Umbilical cord (tissue), 1 donor: ENCODE measurements at regions not wholly inside any gene's neighbourhood (a gene's known extent, or its start where the extent isn't known, plus 50 kb on each side); places are given as distances from the start of the nearest gene placed in this dataset.

Experiments used
- DNase-seq: peaks from one replicate; pipeline ENCODE4 v3.0.0-alpha.2; 2015; ENCODE audit warnings: low spot score

DNA sequence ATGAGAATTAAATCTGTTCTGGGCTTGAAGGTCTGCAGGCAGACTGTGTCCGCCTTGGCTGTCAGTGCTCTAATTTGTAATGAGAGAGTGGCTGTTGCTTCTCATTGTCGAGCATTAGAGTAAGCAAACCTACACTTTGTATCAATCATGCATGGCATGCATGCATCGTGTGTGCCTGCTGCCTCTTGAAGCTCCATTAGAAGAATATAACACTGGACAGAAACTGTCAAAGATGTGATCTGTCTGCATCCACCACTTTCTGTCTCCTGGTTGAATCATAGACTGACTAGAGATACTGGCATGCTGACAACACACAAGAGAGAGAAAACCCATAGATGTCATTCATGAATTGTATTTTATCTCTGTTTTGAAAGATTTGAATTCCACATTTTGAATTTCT, 275.0 kb upstream of the NXPH2 start:
- no peak for DNase-seq

DNA sequence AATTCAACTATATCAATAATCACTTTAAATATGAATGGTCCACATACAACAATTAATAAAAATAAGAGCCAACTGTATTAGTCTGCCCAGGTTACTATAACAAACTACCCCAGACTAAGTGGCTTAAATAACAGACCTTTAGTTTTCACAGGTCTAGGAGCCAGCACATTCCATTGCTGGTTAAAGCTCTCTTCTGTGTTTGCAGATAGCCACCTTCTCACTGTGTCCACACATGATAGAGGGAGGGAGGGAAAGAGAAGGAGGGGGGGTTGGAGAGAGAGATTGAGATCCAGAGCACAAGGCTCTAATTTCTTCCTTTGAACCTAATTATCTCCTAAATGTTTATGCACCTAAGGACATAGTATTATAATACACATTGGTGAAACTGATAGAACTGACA, 267.8 kb upstream of the NXPH2 start:
- DNase-seq: no peak

DNA sequence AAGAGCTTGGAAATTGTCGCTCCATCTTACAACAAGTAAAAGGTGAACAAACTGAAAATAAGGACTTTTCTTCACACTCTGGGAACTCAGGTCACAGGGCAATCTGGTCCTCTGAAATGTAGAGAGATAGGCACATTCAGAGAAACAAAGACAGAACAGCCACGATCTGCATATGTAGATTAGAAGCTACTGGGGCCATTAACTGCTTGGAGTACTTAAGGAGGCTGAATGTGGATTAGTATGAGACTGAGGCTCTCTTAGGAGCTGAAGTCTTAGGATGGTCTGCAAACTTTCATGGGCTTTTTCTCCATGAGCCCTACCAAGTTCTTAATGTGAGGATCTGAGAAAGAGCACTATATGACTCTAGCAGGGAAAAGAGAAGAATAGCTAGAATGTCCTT, 265.3 kb upstream of the NXPH2 start:
- no peak for DNase-seq

DNA sequence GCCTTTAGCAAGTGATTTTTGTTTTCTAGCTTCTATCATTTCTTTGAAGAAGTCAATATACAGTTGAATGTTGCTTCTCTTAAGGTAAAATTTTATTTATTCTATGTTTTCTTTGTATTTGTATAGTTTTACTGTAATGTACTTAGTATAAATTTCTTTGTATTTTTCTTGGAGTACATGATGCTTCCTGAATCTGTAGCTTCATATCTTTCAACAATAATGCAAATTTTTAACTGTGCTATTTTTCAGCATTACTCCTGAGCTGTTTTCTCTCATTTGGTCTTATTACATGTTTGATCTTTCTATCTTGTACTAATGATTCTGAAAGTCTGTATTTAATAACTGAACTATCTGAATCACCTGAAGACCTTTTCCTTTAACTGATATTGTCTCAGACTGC, 253.9 kb upstream of the NXPH2 start:
- DNase-seq: no peak

DNA sequence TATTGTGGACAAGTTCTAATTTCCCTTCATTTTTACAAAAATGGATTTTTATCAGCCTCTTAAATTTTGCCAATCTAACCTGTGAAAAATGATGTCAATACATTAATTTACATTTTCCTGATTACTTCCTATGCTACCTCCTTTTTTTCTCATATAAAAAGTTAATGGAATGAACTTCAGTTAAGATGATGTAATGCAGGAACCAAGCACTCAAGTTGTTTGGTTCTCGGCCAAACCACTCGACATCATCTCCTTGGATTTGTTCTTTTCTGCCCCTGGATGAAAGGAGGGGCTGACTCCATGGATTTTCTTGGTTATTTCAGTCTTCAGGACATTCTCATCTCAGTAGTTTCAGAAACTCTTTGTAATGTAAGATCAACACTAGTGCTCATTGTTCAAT, 253.1 kb upstream of the NXPH2 start:
- peak; percentile 2 for DNase-seq

DNA sequence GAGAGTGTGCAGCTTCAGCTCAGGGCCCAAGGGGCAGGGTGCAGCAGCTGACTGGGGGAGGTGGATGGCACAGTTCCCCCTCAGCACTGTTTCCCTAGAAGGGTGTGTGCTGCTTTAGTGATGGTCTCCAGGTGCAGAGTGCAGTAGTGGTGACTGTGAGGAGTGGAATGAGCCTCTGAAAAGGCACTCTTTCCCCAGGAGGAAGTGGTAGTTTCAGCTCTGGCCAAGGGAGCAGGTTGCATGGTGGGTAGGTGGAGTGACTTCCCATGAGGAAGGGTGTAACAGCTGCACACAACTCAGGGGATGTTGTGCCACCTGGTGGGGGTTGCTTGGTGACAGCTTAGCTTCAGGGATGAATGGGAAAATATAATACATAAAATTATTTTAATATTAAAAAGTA, 251.5 kb upstream of the NXPH2 start:
- DNase-seq: no peak

DNA sequence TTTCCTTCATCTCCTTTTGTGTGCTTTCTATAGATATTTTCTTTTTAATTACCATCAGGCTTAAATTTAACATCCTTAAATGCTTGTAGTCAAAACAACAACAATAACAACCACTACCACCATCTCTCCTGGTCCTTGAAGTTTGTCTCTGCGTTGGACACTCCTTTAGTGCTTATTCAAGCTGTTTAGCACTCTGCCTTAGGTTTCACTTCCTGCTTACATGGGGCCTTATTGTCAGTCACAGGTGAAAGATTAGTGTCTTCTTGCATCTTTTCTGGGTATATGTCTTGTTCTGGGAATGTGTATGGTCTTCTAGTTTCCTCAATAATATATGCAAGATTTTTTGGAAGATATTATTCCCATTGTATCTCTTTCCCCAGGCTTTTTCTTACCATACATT, 240.1 kb upstream of the NXPH2 start:
- no peak for DNase-seq

DNA sequence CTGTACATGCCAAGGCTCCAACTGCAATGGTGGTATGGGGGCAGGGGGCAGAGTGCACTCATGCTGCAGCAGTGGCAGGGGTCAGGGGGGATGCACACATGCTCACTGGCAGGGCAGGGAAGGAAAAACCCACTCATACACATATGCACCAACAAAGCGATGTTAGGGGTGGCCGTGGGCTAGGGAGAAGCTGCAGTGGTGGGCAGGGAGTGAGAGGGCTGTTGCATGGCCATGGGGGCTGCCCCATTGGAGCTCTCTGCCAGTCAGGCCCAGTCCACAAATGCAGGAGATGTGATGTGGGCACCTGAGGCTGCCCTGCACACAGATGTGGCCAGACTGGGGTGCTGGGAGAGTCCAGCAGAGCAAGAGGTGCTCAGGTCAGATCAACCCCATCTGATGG, 238.1 kb upstream of the NXPH2 start:
- no peak for DNase-seq

DNA sequence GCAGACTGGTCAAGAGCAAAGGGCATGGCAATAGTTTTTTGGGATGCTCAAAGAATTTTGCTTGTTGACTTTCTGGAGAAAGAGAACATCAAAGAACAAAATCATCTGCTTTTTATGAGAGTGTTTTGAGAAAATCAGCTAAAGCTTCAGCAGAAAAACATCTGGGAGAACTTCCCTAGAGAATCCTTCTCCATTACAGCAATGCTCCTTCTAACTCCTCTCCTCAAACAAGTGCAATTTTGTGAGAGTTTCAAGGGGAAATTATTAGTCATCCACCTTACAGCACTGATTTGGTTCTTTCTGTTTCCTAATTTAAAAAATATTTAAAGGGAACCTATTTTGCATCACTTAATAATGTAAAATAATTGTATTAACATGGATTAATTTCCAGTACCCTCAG, 226.9 kb upstream of the NXPH2 start:
- no peak for DNase-seq

DNA sequence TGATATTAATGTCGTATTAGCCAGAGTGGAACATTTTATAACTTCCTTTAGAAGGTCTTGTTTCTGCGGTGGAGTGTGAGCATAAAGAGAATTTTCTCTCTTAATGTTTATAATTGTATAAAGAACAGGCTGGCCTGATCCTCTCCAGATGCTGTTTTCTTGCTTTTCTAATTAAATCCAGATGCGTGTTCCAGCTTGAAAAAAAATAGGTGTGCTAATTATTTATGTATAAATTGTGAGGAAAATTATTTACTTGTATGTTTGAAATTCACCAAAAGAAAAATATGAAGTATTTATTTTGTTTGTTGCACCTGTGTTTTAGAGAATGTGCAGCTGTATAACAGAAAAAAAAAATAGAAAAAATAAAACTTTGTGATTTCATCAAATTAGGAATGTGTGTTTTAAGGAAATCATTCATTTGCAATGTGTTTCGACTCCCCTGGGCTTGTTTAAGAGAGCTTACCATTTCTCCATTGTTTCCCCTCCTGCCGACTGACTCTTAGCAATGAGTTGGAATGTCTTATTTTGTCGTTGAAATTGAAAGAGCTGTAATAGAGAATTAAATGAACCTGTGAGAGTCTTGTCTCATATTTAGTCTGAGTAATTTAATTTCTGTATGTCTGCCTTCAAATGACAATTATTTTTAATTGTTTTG, 220.1 kb upstream of the NXPH2 start:
- DNase-seq: no peak

DNA sequence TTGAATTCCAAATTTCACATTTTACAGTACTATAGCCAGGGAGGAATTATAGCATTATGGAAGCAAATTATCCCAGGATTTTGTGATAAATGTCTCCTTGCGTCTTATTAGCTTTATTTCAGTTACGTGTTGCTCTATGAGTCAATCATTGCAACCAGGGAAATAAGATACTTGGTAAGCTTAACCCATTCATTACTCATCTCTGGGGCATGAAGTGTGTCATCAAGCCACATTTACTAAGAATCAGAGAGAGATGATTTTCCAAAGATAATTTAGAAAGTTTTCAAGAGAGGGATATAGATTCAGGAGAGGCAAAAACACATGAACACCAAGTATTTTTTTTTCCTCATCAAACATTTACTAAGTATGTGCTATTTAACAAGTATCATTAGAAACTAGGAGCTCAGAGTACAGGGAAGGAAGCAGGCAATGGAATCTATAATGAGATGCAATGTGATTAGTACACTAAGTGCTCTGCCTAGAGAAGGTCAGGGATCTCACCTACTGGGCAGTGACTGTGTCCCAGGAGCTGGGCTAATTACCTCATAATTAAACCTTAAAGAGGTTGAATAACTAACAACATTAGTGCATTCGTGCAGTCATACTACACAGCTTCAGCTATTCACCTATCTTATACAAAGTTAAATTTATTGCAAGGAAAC, 217.8 kb upstream of the NXPH2 start:
- DNase-seq: no peak

DNA sequence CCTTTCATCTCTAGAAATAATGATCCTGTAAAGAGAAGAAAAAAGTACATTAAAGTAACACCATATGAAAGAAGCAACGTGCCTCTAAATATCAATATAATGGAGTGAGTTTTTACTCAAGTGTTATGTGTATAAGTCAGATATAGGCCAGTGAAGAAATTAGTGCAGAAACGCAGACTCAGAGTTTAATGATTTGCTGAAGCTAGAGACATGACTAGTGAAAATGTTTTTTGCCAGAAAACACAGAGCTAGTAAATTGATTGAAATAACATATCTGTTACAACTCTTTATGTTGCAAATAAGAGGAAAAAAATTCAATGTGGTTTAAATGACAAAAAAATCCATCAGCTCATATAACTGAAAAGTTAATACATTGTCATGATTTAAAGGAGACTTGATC, 217.2 kb upstream of the NXPH2 start:
- DNase-seq: no peak

DNA sequence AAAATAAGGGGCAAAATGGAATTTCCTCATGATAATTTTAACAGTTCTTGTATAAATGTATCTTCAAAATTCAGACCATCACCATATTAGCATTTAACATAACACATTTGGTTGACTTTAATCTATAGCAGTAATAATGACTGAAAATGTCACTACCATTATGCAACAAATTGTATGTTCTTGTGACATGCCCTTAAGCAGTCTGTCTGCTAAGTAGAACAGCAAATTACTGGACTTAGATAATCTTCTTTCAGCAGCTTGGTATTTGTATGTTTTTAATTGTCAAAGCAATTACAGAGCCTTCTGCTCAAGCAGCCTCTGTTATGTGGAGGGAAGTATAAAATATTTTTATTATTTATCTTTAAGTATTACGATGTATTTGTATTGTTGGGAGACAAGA, 214.3 kb upstream of the NXPH2 start:
- no peak for DNase-seq

DNA sequence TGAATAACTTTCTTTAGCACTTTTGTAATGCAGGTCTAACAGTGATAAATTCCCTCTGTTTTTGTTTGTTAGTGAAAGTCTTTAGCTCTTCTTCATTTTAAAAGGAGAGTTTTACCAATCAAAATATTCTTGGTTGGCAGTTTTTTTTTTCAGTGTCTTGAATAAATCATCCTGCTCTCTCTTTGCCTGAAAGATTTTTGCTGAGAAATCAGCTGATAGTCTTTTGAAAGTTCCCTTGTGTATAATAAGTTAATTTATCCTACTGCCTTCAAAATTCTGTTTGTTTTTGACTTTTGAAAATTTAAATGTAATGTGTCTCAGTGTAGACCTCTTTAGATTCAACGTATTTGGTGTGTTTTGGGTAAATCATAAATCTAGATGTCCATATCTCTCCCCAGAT, 205.7 kb upstream of the NXPH2 start:
- DNase-seq: no peak

DNA sequence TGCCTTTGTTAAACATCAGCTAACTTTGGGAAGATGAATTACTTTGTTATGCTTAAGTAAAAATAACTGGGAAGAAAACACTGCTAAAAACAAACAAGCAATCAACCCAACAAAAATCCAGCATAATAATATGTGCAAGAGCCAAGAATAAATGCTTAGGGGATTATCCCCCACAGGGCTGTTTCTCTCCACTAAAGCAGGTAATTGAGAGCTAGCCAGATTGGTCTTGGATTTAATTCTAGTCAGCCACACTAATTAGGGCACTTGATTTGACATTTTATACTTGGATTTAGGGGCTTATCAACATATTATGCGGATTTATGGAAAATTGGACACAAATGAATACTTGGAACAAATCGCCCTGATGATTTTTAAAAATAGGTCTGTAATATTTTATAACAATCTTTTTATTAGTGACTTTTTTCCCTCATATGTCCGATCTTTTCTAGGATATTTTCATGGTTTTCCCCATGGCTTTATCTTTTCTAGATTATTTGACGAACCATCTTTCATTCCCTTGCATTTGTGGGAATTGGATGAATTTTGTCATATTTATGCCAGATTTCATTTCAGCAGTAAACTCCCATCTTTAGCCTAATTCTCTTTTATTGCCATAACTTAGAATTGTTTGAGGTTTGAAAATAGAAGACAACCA, 199.1 kb upstream of the NXPH2 start:
- DNase-seq: no peak

DNA sequence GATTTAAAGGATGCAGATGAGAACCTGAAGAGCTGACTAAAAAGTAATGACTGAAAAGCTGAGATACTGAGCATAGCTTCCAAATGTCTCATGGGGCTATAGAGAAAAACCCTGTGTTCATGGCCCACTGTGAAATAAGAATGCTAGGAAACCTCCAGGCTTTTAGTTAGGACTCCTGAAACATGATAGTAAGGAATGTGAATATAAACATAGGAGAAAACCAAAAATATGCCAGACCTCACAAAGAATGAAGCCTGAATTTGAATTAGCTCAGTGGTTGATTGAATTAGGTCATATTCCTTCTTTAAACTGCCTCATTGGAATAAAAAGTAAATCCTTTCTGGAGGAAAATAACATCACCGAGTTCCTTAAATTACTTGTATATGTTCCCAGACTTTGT, 194.5 kb upstream of the NXPH2 start:
- no peak for DNase-seq

DNA sequence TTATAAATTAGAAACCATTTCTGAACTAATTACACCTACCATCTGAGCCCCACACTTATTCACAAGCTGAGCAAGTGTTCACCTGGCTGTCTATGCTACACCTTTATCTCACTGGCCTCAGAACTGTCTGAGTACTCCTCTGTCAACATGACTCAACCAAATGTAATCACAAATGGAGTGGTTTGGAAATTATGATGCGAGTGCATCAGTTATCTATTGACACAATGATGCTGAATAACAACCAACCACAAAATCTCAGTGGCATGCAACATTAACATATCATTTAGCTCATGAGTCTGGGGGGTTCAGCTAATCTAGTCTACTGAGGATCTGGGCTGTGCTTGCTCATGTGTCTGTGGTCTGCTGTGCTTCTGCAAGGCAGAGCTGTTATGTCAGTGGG, 184.2 kb upstream of the NXPH2 start:
- no peak for DNase-seq

DNA sequence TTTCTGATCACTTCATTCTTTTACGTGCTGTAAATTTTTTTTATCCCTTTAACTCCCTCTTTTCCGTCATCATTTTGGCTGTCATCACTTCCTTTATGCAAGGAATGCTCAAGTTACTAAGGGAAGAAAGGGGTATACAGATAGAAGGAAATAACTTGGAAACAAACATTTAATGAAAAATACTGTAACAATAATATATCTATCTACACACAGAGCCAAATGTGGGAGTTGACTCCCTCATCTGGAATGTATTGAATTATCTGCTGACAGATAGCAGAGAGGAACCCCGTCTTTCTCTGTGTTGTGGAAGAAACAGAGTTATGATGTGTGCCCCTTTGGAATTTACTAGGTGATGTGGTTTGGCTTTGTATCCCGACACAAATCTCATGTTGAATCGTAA, 182.5 kb upstream of the NXPH2 start:
- DNase-seq: no peak

DNA sequence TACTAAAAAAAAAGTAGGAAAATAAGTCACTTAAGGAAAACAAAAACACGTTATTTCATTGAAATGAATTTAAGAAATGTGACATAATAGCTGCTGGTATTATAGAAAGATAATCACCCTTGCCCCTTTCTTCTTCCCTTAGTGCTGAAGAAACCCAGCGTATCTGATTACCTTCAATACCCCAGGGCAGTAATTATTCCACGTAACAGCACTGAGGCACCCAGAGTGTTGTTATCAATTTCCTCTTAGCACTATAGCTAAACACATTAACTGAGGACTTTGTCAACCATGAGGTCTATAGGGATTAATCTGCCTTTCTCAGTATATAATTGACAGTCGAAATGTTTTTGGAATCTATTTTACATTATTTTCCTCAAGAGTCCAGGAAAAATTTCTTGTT, 180.0 kb upstream of the NXPH2 start:
- DNase-seq: no peak

DNA sequence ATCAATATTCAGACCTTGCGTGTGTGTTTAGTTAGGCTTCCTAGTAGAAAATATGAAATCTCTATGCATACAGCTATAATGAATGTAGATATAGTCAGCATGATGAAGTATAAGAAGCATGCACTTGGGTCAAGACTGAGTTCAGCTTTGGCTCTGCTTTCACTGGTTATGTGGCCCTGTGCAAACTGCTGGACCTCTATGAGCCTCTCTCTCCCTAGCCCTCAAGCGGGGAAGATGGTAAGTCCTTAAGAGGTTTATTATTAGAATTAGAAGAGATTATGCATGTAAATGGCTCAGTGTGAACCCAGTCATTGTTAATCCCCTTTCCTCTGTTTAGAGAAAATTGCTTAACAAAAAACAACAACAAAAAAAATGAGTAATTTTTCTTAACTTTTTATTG, 178.8 kb upstream of the NXPH2 start:
- DNase-seq: no peak

DNA sequence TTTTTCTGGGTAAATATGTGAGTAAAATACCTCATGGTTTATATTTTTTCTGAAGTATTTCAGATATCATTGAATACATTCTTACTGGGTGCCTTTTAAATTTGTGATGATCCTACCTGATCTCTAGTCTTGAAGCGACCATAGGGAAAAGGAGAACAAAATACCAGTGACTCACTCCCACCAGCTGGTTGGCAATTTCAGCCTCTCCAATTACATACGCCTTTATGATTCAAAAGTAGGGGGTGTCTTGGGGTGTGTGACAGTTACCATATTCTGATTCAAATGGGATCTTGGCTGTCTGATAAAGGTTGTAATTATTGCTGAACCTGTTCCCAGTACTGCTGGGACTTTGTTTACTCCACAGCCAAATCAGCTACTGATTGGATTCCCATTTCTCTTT, 175.9 kb upstream of the NXPH2 start:
- DNase-seq: no peak

DNA sequence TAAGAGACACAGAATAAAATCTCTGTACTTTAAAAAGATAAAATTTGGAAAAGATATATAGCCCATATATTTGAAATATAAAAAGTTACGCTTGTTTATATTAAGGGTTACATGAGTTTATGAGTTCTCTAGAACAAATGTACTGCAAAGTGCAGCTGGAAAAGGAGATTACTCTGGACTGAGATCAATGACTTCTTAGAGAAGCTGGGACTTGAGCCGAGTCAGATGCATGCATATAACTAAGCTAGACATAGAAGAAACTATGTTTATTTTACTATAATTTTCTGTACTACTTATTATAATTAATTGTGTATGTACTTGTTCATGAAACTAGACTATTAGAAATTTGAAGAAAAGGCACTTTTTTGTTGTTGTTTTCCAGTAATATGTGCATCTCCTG, 170.3 kb upstream of the NXPH2 start:
- peak; percentile 12 for DNase-seq

DNA sequence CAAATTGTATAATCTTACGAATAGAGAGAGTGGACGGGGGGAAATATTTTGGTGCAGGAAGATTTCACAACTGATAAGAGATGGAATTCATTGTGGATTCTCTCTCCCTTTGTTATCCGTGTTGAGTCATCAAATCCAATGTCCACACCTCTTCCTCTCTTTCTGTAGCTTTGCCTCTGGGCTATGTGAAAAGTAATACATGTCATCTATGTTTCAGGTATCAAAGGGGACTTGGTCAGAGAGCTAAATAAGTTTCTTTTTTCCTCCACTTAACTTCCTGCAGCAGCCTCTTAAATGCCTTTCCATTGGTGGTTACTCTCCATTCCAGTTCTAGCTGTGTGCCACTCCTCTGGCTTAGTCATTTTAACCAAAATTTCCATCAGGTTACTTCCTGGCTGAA, 169.3 kb upstream of the NXPH2 start:
- no peak for DNase-seq
